ENCODE measurements at regions not wholly inside any gene's neighbourhood (a gene's known extent, or its start where the extent isn't known, plus 50 kb on each side); places are given as distances from the start of the nearest gene placed in this dataset.

DNA sequence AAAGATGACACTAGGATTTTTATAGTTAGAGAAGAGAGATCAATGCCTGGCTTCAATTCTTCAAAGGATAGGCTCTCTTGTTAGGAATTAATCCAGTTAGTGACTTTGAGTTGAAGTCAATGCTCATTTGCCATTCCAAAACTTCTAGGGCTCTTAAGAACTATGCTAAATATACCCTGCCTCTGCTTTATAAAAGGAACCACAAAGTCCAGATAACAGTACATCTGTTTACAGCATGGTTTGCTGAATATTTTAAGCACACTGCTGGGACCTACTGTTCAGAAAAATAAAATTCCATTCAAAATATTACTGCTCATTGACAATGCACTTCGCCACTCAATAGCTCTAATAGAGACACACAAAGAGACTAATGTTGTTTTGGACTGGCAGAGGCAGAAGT is 786.6 kb upstream of the DPPA4 start:
- DNase-seq (ENCODE audit: low read depth, low spot score) = no peak

DNA sequence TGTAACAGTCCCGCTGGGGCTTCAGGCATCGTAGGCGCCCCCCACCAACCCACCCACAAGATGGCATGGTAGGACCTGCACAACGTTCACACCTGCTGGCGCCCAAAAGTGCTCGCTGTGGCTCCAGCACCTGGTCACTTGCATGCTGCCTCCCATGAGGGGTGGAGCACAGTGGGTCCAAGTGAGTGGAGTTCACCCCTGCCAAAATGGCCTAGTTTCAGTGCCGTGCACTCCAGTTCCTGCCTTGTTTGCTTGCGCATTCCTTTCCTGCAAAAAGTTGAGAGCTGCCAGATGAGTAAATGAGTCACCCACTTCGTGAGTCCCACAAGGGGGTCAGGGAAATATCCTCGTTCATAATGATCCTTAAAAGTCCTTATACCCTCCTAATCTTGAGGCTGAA is 788.7 kb upstream of the DPPA4 start:
- Histone ChIP-seq H3K4me1 (ENCODE audit: insufficient read depth, insufficient read length) (no peaks in the 10 kb centered on the region), H3K9me3 (ENCODE audit: insufficient read depth, low read length) (no peaks in the 10 kb centered on the region), H3K4me3 (ENCODE audit: insufficient read length, low read depth) (no peak overlapping the region), H3K9ac (ENCODE audit: insufficient read length, low read depth) (no peak overlapping the region), H3K27me3 (ENCODE audit: insufficient read depth, insufficient read length) (no peaks in the 10 kb centered on the region), H3K36me3 (ENCODE audit: insufficient read depth, insufficient read length, low read length) (no peaks in the 10 kb centered on the region)
- no peak for DNase-seq (ENCODE audit: low read depth, low spot score)
- TF ChIP-seq YY1 (IDR thresholded peaks at IDR 0.05; ENCODE audit: insufficient read depth, insufficient read length) = no peak
- no peak for TF ChIP-seq SUZ12 (IDR thresholded peaks at IDR 0.05; ENCODE audit: extremely low read depth, insufficient read depth, insufficient read length)
- no peak for TF ChIP-seq ZNF274 (IDR thresholded peaks at IDR 0.05; ENCODE audit: low read depth, low read length)

More for the DNA sequence above, 786.6 kb upstream of the DPPA4 start:
- Histone ChIP-seq H3K4me3 (ENCODE audit: insufficient read length, low read depth) (no peak overlapping the region), H3K4me1 (ENCODE audit: insufficient read depth, insufficient read length) (no peaks in the 10 kb centered on the region), H3K36me3 (ENCODE audit: insufficient read depth, insufficient read length, low read length) (no peaks in the 10 kb centered on the region), H3K9me3 (ENCODE audit: insufficient read depth, low read length) (no peaks in the 10 kb centered on the region), H3K9ac (ENCODE audit: insufficient read length, low read depth) (no peak overlapping the region), H3K27me3 (ENCODE audit: insufficient read depth, insufficient read length) (no peaks in the 10 kb centered on the region)
- TF ChIP-seq ZNF274 (IDR thresholded peaks at IDR 0.05; ENCODE audit: low read depth, low read length) (no peak), SUZ12 (IDR thresholded peaks at IDR 0.05; ENCODE audit: extremely low read depth, insufficient read depth, insufficient read length) (no peak), YY1 (IDR thresholded peaks at IDR 0.05; ENCODE audit: insufficient read depth, insufficient read length) (no peak)

DNA sequence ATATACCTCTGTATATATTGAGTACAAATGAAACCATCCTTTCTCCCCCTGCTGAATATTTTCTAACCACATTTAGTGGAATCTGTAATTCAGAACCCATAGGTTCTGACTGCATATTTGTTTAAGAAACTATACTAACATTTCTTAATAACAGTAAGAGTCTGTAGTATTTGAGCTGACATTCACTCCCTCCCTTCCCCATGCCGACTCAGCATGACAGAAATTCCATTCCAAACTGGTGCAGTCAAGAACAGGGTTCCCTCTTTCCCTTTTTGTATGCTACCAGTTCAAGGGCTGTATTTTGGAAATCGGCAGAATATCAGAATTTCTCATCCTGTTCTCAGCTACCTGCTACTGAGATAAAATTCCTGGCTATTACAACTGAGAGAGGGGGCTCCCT is 796.6 kb upstream of the DPPA4 start:
- no peaks in the 10 kb centered on the region for H3K27me3 ChIP-seq (ENCODE audit: insufficient read depth, insufficient read length)
- no peak for DNase-seq (ENCODE audit: low read depth, low spot score)
- H3K4me3 ChIP-seq (ENCODE audit: insufficient read length, low read depth) = no peak overlapping the region
- no peak for TF ChIP-seq YY1 (IDR thresholded peaks at IDR 0.05; ENCODE audit: insufficient read depth, insufficient read length)
- no peak for TF ChIP-seq SUZ12 (IDR thresholded peaks at IDR 0.05; ENCODE audit: extremely low read depth, insufficient read depth, insufficient read length)
- TF ChIP-seq ZNF274 (IDR thresholded peaks at IDR 0.05; ENCODE audit: low read depth, low read length) = no peak
- H3K36me3 ChIP-seq (ENCODE audit: insufficient read depth, insufficient read length, low read length) = no peaks in the 10 kb centered on the region
- no peaks in the 10 kb centered on the region for H3K4me1 ChIP-seq (ENCODE audit: insufficient read depth, insufficient read length)
- no peak overlapping the region for H3K9ac ChIP-seq (ENCODE audit: insufficient read length, low read depth)
- no peaks in the 10 kb centered on the region for H3K9me3 ChIP-seq (ENCODE audit: insufficient read depth, low read length)

DNA sequence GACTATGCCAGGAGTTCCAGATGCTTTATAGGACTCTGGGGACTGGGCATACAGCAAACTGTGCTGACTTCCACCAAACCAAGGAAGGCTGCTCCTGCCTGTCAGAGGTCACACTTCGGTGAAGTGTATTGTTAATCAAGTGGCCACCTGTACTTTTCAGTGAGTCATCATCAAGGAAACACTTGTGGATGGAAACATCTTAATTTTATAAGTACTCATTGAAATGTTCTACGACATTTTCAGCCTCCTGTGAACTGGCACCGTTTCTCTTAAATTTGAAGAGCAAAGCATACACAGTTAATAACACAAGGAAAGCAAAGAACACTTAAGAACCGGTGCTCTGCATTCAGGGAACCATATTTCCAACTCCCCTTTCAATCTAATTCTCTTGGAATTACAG is 801.7 kb upstream of the DPPA4 start:
- Histone ChIP-seq H3K9me3 (ENCODE audit: insufficient read depth, low read length) (no peaks in the 10 kb centered on the region), H3K36me3 (ENCODE audit: insufficient read depth, insufficient read length, low read length) (no peaks in the 10 kb centered on the region), H3K27me3 (ENCODE audit: insufficient read depth, insufficient read length) (no peaks in the 10 kb centered on the region), H3K4me3 (ENCODE audit: insufficient read length, low read depth) (no peak overlapping the region), H3K9ac (ENCODE audit: insufficient read length, low read depth) (no peak overlapping the region), H3K4me1 (ENCODE audit: insufficient read depth, insufficient read length) (no peaks in the 10 kb centered on the region)
- no peak for DNase-seq (ENCODE audit: low read depth, low spot score)
- no peak for TF ChIP-seq YY1 (IDR thresholded peaks at IDR 0.05; ENCODE audit: insufficient read depth, insufficient read length)
- no peak for TF ChIP-seq ZNF274 (IDR thresholded peaks at IDR 0.05; ENCODE audit: low read depth, low read length)
- TF ChIP-seq SUZ12 (IDR thresholded peaks at IDR 0.05; ENCODE audit: extremely low read depth, insufficient read depth, insufficient read length) = no peak

DNA sequence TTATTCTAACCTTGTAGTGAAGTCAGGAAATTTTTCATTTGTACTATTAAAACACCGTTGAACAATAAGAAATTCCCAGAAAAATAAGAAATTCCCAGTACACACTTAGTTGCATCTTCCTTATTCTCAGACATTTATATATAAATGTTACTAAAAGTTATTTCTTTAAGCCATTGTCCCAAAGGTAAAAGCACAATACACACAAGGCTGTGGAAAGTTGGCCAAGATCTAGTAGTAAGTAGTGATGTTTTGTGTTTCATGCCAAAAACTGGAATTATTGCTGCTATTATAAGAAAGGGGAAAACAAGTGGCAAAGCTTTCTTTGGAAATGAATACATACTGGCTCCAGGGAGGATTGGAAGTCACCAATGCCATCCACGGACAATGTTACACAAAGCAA is 802.5 kb upstream of the DPPA4 start:
- H3K4me1 ChIP-seq (ENCODE audit: insufficient read depth, insufficient read length) = no peaks in the 10 kb centered on the region
- H3K9ac ChIP-seq (ENCODE audit: insufficient read length, low read depth) = no peak overlapping the region
- H3K27me3 ChIP-seq (ENCODE audit: insufficient read depth, insufficient read length) = no peaks in the 10 kb centered on the region
- no peak overlapping the region for H3K4me3 ChIP-seq (ENCODE audit: insufficient read length, low read depth)
- H3K36me3 ChIP-seq (ENCODE audit: insufficient read depth, insufficient read length, low read length) = no peaks in the 10 kb centered on the region
- no peaks in the 10 kb centered on the region for H3K9me3 ChIP-seq (ENCODE audit: insufficient read depth, low read length)
- no peak for TF ChIP-seq ZNF274 (IDR thresholded peaks at IDR 0.05; ENCODE audit: low read depth, low read length)
- TF ChIP-seq SUZ12 (IDR thresholded peaks at IDR 0.05; ENCODE audit: extremely low read depth, insufficient read depth, insufficient read length) = no peak
- no peak for TF ChIP-seq YY1 (IDR thresholded peaks at IDR 0.05; ENCODE audit: insufficient read depth, insufficient read length)
- no peak for DNase-seq (ENCODE audit: low read depth, low spot score)

DNA sequence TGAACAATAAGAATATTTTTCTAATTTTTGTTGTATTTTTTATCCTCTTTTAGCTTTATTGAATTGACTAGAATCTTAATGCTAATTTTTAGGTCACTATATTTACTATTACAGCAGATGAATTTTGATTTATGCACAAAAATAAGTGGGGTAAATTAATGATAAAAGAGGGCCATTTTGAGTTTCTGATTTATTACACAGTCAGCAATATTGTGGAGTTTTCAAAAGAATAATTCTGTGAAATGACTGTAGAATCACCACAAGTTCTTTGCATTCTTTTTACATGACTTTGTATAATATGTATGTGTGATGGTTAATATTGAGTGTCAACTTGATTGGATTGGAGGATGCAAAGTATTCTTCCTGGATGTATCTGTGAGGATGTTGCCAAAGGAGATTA is 812.4 kb upstream of the DPPA4 start:
- TF ChIP-seq ZNF274 (IDR thresholded peaks at IDR 0.05; ENCODE audit: low read depth, low read length) (no peak), SUZ12 (IDR thresholded peaks at IDR 0.05; ENCODE audit: extremely low read depth, insufficient read depth, insufficient read length) (no peak), YY1 (IDR thresholded peaks at IDR 0.05; ENCODE audit: insufficient read depth, insufficient read length) (no peak)
- Histone ChIP-seq H3K9me3 (ENCODE audit: insufficient read depth, low read length) (no peaks in the 10 kb centered on the region), H3K4me1 (ENCODE audit: insufficient read depth, insufficient read length) (no peaks in the 10 kb centered on the region), H3K9ac (ENCODE audit: insufficient read length, low read depth) (no peak overlapping the region), H3K27me3 (ENCODE audit: insufficient read depth, insufficient read length) (no peaks in the 10 kb centered on the region), H3K36me3 (ENCODE audit: insufficient read depth, insufficient read length, low read length) (no peaks in the 10 kb centered on the region), H3K4me3 (ENCODE audit: insufficient read length, low read depth) (no peak overlapping the region)
- DNase-seq (ENCODE audit: low read depth, low spot score) = no peak

DNA sequence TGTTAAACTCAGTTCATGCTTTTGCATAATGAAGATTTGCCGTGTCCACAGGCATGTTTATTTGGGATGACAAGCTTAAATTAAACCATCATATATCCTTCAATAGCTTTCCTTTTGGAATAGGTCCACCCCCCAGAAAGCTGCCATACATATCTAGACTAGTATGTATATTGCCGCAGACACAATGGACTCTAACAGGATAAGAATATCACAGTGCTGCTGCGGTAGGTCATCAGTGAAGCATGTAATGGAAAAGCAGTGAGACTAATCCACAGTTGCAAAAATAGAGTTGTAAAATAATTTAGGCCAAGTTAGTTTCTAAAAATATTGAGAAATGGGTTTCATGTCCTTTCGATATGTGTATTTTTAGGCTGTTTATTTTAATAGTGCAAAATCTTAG is 819.9 kb upstream of the DPPA4 start:
- no peaks in the 10 kb centered on the region for H3K27me3 ChIP-seq (ENCODE audit: insufficient read depth, insufficient read length)
- no peaks in the 10 kb centered on the region for H3K9me3 ChIP-seq (ENCODE audit: insufficient read depth, low read length)
- H3K4me1 ChIP-seq (ENCODE audit: insufficient read depth, insufficient read length) = no peaks in the 10 kb centered on the region
- no peak overlapping the region for H3K9ac ChIP-seq (ENCODE audit: insufficient read length, low read depth)
- TF ChIP-seq YY1 (IDR thresholded peaks at IDR 0.05; ENCODE audit: insufficient read depth, insufficient read length) (no peak), ZNF274 (IDR thresholded peaks at IDR 0.05; ENCODE audit: low read depth, low read length) (no peak), SUZ12 (IDR thresholded peaks at IDR 0.05; ENCODE audit: extremely low read depth, insufficient read depth, insufficient read length) (no peak)
- no peaks in the 10 kb centered on the region for H3K36me3 ChIP-seq (ENCODE audit: insufficient read depth, insufficient read length, low read length)
- no peak overlapping the region for H3K4me3 ChIP-seq (ENCODE audit: insufficient read length, low read depth)
- no peak for DNase-seq (ENCODE audit: low read depth, low spot score)

Data from NT2/D1 (cell line).